Ishikawa (cell line): ENCODE measurements at regions not wholly inside any gene's neighbourhood (a gene's known extent, or its start where the extent isn't known, plus 50 kb on each side); places are given as distances from the start of the nearest gene placed in this dataset.

ENCODE experiments used
- CEBPB ChIP-seq: IDR thresholded peaks from 2 replicates; pipeline ENCODE4 v1.6.1; 2012
- CREB1 ChIP-seq: IDR thresholded peaks from 2 replicates; pipeline ENCODE4 v1.6.1; 2012; ENCODE audit warnings: low read depth
- EGR1 ChIP-seq: IDR thresholded peaks from 2 replicates; pipeline ENCODE4 v1.6.1; 2012
- EP300 ChIP-seq: IDR thresholded peaks from 2 replicates; pipeline ENCODE4 v1.6.1; 2012; ENCODE audit warnings: borderline replicate concordance
- FOXM1 ChIP-seq: IDR thresholded peaks from 2 replicates; pipeline ENCODE4 v1.6.1; 2012; ENCODE audit warnings: low read depth, borderline replicate concordance
- MAX ChIP-seq: IDR thresholded peaks from 2 replicates; pipeline ENCODE4 v1.6.1; 2012
- NFIC ChIP-seq: IDR thresholded peaks from 2 replicates; pipeline ENCODE4 v1.6.1; 2012
- RAD21 ChIP-seq: IDR thresholded peaks from 2 replicates; pipeline ENCODE4 v1.6.1; 2012; ENCODE audit warnings: low read depth
- REST ChIP-seq: IDR thresholded peaks from 2 replicates; pipeline ENCODE4 v1.6.1; 2012; ENCODE audit warnings: low read depth, mild to moderate bottlenecking
- TAF1 ChIP-seq: IDR thresholded peaks from 2 replicates; pipeline ENCODE4 v1.6.1; 2012; ENCODE audit warnings: low read depth, mild to moderate bottlenecking
- TCF12 ChIP-seq: IDR thresholded peaks from 2 replicates; pipeline ENCODE4 v1.6.1; 2012; ENCODE audit warnings: low read depth
- TEAD4 ChIP-seq: IDR thresholded peaks from 2 replicates; pipeline ENCODE4 v1.6.1; 2012
- USF1 ChIP-seq: IDR thresholded peaks from 2 replicates; pipeline ENCODE4 v1.6.1; 2012
- YY1 ChIP-seq: IDR thresholded peaks from 2 replicates; pipeline ENCODE4 v1.6.1; 2012; ENCODE audit warnings: low read depth
- ZBTB7A ChIP-seq: IDR thresholded peaks from 2 replicates; pipeline ENCODE4 v1.6.1; 2012; ENCODE audit warnings: low read depth

- TF ChIP-seq TCF12 (no peak; the same call in 1 of the 2 replicates), CREB1 (no peak), USF1 (no peak), MAX (no peak), EGR1 (no peak), FOXM1 (peak; percentile 0; the same call in 1 of the 2 replicates), EP300 (no peak), YY1 (no peak), ZBTB7A (no peak), TAF1 (no peak), CEBPB (peak; percentile 55)
Measured at GRCh38 chr4:184289179-184289535, 71.5 kb upstream of the ENPP6 start.

GRCh38 chr4:184288451-184289178, 70.9 kb upstream of the ENPP6 start:
- TF ChIP-seq REST = peak; percentile 50; the same call in 1 of the 2 replicates
- peak; percentile 43 for TF ChIP-seq RAD21
- TF ChIP-seq FOXM1 = peak; percentile 75; the same call in 1 of the 2 replicates
- TF ChIP-seq YY1 = peak; percentile 76
- peak; percentile 69 for TF ChIP-seq NFIC
- TF ChIP-seq ZBTB7A = no peak
- peak; percentile 92 for TF ChIP-seq TCF12
- TF ChIP-seq CREB1 = no peak
- no peak for TF ChIP-seq EGR1
- TF ChIP-seq TAF1 = no peak
- peak; percentile 80 for TF ChIP-seq MAX
- peak; percentile 94 for TF ChIP-seq TEAD4
- peak; percentile 86 for TF ChIP-seq EP300

GRCh38 chr4:184287697-184288255, 70.1 kb upstream of the ENPP6 start:
- TF ChIP-seq RAD21 = peak; percentile 80
- TF ChIP-seq CREB1 = no peak
- peak; percentile 74 for TF ChIP-seq NFIC
- TF ChIP-seq MAX = peak; percentile 14
- TF ChIP-seq USF1 = 0 out of 2 replicates have a peak, but pooled peaks have one; percentile 4
- no peak for TF ChIP-seq ZBTB7A
- TF ChIP-seq EGR1 = no peak
- no peak for TF ChIP-seq CEBPB
- TF ChIP-seq TEAD4 = peak; percentile 64
- no peak for TF ChIP-seq REST
- TF ChIP-seq EP300 = peak; percentile 73
- TF ChIP-seq YY1 = no peak
- TF ChIP-seq TAF1 = peak; percentile 32; the same call in 1 of the 2 replicates
- TF ChIP-seq TCF12 = peak; percentile 80
- peak; percentile 54; the same call in 1 of the 2 replicates for TF ChIP-seq FOXM1

GRCh38 chr4:184286358-184286757, 68.7 kb upstream of the ENPP6 start:
- TF ChIP-seq RAD21 (no peak), USF1 (no peak), CEBPB (no peak), YY1 (no peak), TAF1 (no peak)

GRCh38 chr4:184284742-184285141, 67.1 kb upstream of the ENPP6 start:
- no peak for TF ChIP-seq TCF12
- no peak for TF ChIP-seq EGR1
- TF ChIP-seq CEBPB = no peak
- TF ChIP-seq FOXM1 = no peak
- no peak for TF ChIP-seq TEAD4
- TF ChIP-seq EP300 = no peak
- TF ChIP-seq MAX = no peak
- no peak for TF ChIP-seq USF1
- TF ChIP-seq REST = no peak
- TF ChIP-seq ZBTB7A = no peak
- no peak for TF ChIP-seq NFIC
